UCSD-AML1 (cell line): ENCODE measurements at regions not wholly inside any gene's neighbourhood (a gene's known extent, or its start where the extent isn't known, plus 50 kb on each side); places are given as distances from the start of the nearest gene placed in this dataset.
"Not testable (repeated sequence)": the region's sequence is repeated elsewhere in the genome, so short reads cannot be mapped to it uniquely, and the experiment has no call there.

Source experiments
- DNase-seq: peaks from one replicate; lab custom pipeline; 2025; ENCODE audit not compliant: unreplicated experiment; lab: John Stamatoyannopoulos, UW

DNA sequence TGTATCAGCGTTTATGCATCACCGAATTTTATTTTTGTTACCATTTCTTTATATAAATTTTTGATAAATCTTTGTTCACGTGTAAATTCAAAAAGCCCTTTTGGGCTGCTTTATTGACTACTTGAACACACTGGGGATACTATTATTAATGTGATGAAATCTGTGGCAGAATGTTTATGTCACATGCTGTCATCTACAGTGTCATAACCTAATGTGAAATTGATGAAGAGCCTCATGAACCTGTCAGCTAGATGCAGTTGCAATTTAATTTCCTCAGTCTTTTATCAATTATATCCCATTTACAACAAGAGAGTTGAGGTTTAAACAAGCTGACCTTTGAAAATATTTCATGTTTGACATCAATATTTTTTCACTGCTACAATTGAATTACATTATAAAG is 1100.4 kb upstream of the COX7C start:
- no peak for DNase-seq

DNA sequence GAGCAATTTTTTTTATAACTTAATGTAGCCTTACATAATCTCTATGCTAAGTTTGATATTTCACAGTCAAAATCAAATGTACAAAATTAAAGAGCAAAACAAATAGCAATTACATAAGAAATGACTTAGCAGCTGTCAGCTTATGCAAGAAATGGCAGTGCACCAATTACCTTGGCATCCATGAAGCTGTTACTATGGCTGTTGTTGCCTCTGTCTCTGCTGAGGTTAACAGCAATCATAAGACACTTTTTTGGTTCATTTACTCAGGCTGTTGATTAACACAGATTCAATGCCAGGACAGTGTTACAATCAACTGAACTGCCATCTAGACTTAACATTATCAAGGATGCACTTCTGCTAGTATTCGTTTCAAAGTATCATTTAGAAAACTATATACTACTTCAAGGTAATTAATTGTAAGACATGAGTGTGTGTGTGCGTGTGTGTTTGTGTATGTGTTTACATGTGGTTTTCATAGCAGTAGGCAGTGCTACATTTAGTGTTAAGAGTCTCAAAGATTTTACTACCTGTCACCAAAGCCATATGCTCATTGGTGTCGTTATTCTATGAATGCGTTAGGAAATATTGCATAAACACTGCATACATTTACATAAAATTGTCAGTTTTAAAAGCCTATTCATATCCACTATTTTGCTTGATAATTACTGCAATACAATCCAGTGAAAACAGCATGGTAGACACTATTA is 1084.2 kb upstream of the COX7C start:
- no peak for DNase-seq

DNA sequence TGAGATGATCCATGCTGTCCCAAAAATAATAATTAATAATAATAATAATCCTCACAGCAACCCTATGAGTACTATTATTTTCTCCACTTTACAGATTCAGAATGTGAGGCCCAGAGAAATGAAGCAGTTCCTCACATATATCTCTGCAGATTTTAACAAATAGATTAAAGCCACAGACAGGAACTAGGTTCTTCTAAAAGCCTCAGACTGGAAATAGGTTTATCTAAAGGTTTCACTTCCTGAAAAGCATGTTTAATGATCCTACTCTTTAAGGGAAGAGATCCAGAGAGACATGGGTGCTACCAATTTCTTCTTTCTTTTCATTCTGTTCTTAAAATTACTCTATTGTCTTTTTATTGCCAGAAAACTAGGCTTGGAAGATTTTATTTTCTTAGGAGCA is 1079.4 kb upstream of the COX7C start:
- DNase-seq, result no peak

DNA sequence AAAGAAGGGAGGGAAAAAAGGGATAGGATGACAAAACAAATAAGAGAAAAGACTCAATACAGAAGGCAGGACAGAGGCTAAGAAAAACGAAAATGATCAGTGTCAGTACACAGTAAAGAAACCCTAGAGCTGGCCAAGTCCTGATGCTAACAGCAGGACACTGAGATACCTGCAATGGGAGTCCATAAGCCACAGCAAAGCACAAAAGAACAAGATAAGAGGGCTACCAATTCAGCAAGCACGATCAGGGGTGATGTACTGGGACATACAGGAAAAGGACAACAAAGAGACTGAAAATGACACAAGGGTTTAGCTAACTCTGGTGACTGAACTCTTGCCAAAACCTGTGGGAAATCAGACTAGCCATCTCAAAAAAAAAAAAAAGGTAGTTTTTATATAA is 1072.6 kb upstream of the COX7C start:
- no peak for DNase-seq

DNA sequence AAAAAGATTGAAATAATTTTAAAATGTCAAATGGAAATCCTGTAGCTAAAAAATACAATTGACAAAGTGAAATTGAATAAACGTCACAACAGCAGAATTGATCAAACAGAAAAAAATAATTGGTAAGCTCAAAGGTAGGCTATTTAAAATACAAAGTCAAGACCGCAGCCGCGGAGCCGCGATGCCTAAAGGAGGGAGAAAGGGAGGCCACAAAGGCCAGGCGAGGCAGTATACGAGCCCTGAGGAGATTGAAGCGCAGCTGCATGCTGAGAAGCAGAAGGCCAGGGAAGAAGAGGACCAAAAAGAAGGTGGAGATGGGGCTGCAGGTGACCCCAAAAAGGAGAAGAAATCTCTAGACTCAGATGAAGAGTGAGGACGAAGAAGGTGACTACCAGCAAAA is 1068.5 kb upstream of the COX7C start:
- no peak for DNase-seq

DNA sequence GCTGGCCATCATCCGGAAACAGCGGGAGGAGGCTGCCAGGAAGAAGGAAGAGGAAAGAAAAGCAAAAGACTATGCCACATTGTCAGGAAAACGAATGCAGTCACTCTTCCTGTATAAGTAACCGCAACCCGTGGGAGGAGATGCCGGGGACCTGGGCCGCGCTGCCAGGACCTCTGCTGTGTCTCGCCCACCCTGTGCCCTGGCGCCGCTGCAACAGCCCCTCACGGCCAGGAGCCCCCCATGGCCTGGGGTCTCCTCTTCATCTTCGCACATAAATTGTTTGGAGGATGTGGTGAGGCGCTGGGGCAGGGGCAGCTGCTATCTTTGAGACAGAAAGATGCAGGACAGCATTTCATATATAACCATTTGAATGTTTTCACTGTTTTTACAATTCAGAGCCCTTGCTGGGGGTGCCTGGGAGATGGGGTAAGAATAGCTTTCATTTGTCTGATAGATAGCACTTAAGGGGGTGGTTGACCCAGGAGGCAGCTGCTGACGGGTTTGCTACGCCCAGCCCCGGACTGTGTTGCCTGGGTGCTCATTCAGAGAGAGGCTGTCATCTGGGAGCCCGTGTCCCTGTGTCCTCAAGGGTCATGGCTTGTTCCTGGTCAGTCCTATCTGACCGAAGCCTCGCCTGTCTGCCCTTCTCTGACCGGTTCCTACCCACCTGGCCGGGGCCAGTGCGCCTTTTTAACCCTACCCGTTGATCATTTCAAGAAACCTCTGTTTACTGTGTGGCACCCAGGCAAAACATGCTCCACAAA is 1067.7 kb upstream of the COX7C start:
- no peak for DNase-seq

DNA sequence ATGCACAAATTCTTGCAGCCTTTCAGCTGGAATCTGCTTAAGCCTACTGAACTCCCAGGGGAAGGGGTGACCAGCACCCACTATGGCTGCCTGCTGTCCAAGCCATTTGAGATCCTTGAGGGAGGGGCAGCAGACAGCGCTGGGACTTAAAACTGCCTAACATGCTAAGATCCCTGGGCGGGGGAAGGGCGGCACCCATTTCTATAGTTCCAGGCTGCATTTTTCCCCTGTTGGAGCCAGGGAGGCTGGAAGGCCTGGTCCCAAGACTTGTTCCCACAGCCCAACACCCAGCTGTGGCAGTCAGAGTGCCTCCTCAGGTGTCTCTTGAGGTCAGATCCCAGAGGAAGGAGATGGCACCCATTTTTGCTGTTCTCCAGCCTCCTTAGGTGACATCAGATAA is 1061.3 kb upstream of the COX7C start:
- DNase-seq, result no peak

DNA sequence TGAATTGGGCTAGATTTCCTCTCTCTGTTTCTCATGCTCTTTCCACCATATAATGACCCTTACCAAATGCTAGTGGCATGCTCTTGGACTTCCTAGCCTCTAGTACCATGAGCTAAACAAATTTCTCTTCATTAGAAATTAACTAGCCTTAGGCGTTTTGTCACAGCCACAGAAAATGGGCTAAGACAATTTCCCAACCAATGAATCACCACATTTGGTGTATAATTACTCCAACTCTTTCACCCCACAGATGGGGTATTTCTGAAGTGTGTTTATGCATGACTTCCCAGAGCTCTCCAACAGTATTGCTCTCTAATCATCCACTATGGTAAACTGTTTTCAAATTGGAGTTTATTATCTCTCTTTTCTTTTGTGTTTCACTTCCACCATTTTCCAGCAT is 1041.1 kb upstream of the COX7C start:
- no peak for DNase-seq

DNA sequence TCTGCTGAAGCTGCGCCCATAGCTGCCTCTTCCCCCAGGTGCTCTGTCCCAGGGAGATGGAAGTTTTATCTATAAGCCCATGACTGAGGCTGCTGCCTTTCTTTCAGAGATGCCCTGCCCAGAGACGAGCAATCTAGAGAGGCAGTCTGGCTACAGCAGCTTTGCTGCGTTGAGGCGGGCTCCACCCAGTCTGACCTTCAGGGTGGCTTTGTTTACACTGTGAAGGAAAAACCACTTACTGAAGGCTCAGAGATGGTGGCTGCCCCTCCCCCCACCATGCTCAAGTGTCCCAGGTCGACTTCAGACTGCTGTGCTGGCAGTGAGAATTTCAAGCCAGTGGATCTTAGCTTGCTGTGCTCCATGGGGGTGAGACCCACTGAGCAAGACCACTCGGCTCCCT is 1029.9 kb upstream of the COX7C start:
- DNase-seq, result not testable (repeated sequence)

DNA sequence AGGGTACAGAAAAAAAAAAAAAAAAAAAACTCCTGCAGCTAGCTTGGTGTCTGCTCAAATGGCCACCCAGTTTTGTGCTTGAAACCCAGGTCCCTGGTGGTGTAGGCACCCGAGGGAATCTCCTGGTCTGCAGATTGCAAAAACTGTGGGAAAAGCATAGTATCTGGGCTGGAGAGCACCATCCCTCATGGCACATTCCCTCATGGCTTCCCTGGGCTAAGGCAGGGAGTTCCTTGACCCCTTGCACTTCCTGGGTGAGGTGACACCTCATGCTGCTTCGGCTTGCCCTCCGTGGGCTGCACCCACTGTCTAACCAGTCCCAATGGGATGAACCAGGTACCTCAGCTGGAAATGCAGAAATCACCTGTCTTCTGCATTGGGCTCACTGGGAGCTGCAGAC is 1029.5 kb upstream of the COX7C start:
- not testable (repeated sequence) for DNase-seq

DNA sequence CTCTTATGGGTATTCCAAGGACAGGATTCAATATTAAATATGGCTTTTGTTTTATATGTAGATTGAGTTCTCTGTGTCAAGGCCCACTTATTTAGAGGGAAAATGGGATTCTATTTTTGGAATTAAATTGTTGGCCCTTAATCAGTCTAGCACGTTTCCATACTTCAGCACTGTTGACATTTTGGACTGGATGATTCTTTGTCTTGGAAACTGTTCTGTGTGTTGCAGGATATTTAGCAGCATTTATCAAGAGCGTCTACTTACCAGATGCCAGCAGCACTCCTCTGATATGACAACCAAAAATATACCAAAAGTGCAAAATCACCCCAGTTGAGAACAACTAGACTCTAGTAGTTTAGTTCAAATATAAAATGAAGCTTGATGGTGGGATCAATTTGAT is 1027.0 kb upstream of the COX7C start:
- DNase-seq, result no peak

DNA sequence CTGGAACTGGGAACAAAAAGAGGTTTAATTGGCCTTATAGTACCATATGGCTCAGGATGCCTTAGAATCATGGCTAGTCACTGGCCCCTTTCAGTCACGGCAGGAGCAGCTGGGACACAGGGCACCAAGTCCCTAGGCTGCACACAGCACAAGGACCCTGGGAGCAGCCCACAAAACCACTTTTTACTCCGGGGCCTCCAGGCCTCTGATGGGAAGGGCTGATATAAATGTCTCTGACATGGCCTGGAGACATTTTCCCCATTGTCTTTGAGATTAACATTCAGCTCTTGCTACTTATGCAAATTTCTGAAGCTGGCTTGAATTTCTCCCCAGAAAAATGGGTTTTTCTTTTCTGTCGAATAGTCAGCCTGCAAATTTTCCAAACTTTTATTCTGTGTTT is 1026.4 kb upstream of the COX7C start:
- DNase-seq, result no peak

DNA sequence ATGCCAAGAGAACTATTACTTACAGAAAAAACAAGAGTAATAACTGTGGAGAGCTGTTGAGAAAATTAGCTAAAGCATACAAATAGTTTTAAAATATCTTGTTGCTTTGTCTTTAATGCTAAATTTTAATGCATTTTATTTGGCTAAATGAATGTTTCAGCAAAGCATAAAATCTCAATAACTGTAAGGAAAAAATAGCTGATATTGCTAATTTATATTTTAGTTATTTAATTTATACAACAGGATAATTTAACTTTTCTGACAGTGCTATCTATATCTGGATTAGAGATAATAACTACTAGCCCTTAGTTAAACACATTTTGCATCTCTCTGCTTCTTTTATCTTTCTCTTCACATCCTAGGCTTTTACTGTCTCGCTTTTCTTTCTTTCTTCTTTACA is 1014.9 kb upstream of the COX7C start:
- no peak for DNase-seq

DNA sequence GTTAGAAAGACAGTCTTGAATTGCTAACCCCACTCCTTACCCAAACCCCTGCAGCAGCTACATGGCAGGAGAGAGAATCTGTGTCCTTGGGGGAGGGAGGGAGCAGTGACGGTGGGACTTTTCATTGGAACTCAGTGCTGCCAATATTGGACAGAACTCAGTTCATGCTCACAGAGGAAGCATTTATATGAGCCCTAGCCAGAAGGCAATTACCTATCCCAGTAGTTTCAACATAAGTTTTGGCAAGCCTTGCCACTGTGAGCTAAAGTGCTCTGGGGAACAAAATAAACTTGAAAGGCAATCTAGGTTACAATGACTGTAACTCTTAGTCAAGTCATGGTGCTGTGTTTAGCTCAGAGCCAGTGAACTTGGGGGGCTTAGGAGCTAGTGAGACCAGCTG is 1013.4 kb upstream of the COX7C start:
- no peak for DNase-seq

DNA sequence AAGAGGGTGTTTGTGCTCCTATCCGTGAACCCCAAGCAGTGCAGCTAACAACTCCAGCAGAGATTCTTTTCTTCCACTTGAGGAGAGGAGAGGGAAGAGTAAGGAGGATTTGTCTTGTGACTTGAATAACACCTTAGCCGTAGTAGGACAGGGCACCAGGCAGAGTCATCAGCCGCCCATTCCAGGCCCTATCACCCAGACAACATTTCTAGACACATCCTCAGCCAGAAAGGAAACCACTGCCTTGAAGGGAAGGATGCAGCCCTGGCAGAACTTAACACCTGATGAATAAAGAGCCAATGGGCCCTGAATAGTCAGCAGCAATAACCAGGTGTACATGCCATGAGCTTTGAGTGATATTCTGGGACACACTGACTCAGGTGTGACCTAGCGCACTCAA is 1013.0 kb upstream of the COX7C start:
- no peak for DNase-seq

DNA sequence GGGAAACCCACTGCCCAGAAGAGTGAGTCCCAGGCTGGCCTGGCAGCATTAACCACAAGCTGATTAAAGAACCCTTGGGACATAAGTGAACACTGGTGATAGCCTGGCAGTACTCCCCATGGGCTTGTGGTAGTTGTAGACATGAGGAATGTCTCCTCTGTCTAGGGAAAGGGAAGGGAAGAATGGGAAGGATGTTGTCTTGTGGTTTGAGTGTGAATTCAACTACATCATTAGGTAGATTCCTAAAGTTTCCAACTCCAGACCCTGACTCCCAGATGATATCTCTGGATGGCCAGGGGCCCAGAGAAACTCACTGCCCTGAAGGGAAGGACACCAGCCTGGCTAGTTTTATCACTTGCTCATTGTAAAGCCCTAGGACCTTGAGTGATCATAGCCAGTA is 1012.4 kb upstream of the COX7C start:
- no peak for DNase-seq

DNA sequence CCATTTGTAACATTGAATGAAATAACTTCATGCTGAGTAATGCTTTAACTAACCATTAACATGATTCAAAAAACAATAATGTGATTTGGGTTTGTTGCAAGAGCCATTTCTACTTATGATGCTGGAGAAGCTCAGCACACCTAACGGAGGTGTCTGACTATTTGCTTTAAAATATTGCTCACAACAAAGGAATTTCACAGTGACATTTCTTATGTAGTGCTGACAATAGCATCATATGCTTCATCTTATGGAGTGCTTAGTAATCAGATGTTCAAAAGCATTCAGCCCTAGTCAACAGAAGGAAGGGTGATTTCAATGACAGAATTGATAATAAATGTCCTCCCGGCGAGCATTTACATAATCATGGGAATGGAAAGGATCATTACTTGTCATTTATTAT is 1003.3 kb upstream of the COX7C start:
- DNase-seq, result no peak

DNA sequence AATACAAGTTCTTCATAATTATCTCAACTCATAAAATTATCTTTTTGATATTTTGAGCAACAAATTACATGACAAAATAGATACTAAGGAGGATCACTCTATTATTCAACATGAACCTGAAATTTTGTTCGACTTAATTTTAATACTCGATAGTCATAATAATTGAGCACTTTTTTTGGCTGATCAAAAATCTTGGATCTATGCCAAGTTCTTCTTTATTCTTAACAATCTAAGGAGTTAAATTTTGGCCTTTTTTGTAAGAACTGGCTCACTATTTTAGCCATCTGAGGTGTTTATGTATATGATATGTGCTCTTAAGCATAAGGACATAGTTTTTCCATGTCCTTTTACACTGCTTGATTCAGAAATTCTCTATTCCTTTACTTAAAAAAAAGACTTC is 996.1 kb upstream of the COX7C start:
- no peak for DNase-seq

DNA sequence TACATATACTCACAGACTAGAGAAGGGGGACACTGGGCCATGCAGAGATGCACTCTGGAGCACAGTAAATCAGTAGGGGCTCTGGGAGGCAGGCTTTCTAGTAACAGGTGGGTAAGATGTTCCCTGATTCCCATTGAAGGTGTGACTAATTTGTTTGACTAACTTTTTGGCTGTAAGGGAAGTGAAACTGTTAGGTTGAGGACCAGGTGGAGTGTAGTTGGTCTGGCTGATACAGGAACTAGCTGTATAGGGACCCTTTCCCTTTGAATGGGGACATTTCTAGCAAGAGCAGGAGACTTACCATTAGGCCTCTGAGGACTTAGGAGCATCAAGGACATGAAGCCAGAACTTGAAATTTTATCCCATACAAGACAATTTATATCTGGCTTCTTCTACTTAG is 989.6 kb upstream of the COX7C start:
- no peak for DNase-seq

DNA sequence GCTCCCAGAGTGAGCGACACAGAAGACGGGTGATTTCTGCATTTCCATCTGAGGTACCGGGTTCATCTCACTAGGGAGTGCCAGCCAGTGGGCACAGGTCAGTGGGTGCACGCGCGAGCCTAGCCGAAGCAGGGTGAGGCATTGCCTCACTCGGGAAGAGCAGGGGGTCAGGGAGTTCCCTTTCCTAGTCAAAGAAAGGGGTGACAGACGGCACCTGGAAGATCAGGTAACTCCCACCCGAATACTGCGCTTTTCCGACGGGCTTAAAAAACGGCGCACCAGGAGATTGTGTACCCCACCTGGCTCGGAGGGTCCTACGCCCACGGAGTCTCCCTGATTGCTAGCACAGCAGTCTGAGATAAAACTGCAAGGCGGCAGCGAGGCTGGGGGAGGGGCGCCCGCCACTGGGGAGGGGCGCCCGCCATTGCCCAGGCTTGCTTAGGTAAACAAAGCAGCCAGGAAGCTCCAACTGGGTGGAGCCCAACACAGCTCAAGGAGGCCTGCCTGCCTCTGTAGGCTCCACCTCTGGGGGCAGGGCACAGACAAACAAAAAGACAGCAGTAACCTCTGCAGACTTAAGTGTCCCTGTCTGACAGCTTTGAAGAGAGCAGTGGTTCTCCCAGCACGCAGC is 979.1 kb upstream of the COX7C start:
- not testable (repeated sequence) for DNase-seq

DNA sequence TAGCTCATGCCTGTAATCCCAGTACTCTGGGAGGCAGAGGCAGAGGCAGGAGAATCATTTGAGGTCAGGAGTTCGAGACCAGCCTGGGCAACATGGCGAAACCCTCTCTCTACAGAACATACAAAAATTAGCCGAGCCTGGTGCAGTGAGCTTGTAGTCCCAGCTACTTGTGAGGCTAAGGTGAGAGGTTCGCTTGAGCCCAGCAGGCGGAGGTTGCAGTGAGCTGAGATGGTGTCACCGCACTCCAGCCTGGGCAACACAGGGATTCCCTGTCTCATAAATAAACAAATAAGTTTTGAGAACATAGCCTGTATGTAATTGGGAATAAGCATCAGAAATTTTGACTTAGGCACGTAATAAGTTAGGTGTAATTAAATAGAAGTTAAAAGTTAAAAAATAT is 971.7 kb upstream of the COX7C start:
- no peak for DNase-seq

DNA sequence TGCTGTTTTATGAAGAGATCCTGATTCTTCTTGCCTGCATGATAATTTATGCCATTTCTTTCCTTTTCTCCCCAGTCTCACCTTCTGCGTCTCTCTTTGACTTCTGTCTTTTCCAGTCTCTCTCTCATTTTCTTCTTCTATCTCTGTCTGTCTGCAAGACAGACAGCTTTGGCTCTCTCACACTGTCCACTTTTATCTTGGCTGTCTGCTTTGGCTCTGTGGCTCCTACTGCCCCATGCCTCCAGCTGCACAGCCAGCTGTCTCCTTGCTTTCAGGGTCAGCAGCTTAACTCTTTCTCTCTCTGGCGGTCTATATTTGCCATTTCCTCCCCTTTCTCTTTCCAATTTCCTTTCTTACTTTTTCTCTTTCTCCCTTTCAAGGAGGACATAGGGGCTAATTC is 971.1 kb upstream of the COX7C start:
- no peak for DNase-seq
